ACC112 (cell line): ENCODE measurements at regions not wholly inside any gene's neighbourhood (a gene's known extent, or its start where the extent isn't known, plus 50 kb on each side); places are given as distances from the start of the nearest gene placed in this dataset.

Experiments
- H2AFZ ChIP-seq: fragments of 200-600 bp; sonication (generic); one replicate; pipeline ENCODE4 v1.6.0; 2017; ENCODE audit warnings: antibody characterized with exemption, low read length; ENCODE audit not compliant: unreplicated experiment
- H3K27ac ChIP-seq: fragments of 200-600 bp; sonication (generic); 2 replicates; pipeline ENCODE4 v1.5.1; 2014; ENCODE audit warnings: low read depth, mild to moderate bottlenecking, antibody characterized with exemption, low read length, moderate library complexity
- H3K27me3 ChIP-seq: fragments of 200-600 bp; sonication (generic); 2 replicates; pipeline ENCODE4 v1.6.1; 2014; ENCODE audit warnings: mild to moderate bottlenecking, antibody characterized with exemption, low read length, moderate library complexity, mixed read lengths; ENCODE audit not compliant: insufficient read depth
- H3K36me3 ChIP-seq: fragments of 200-600 bp; sonication (generic); 2 replicates; pipeline ENCODE4 v1.6.1; 2016; ENCODE audit warnings: mild to moderate bottlenecking, antibody characterized with exemption, low read length, moderate library complexity, mixed read lengths; ENCODE audit not compliant: insufficient read depth
- H3K4me1 ChIP-seq: fragments of 200-600 bp; sonication (generic); one replicate; pipeline ENCODE4 v1.6.1; 2016; ENCODE audit warnings: low read length, mixed read lengths; ENCODE audit not compliant: insufficient read depth, unreplicated experiment, control insufficient read depth
- H3K4me3 ChIP-seq: fragments of 200-600 bp; sonication (generic); 2 replicates; pipeline ENCODE4 v1.5.1; 2014; ENCODE audit warnings: mild to moderate bottlenecking, low read depth, low read length
- H3K79me2 ChIP-seq: fragments of 200-600 bp; sonication (generic); one replicate; pipeline ENCODE4 v1.6.0; 2016; ENCODE audit warnings: low read length; ENCODE audit not compliant: control insufficient read depth, unreplicated experiment, insufficient read depth

DNA sequence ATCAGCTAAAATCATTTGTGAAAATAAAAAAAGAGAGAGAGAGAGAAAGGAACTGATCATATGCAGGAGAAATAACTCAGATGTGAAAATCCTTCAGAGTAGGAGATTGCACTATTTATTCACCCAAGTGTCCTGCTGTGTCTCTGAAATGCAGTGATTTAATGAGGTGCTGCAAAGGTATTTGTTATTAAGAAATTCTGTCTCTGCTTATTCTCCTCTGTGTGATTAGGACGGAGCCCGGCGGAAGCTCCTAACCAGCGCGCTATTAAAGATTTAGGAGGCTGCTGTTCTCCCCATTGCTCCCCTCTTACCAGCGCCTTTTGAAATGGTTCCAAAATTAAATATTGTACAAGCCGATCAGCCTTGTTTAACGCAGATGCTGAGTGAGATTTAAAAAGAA, 528.3 kb downstream of the BUD13 start:
- H3K4me1 ChIP-seq: no peaks in the 10 kb centered on the region
- no peak overlapping the region for H3K27ac ChIP-seq
- no peaks in the 10 kb centered on the region for H3K79me2 ChIP-seq
- H3K27me3 ChIP-seq: no peaks in the 10 kb centered on the region
- H3K36me3 ChIP-seq: no peaks in the 10 kb centered on the region
- no peak overlapping the region for H2AFZ ChIP-seq
- no peak overlapping the region for H3K4me3 ChIP-seq

DNA sequence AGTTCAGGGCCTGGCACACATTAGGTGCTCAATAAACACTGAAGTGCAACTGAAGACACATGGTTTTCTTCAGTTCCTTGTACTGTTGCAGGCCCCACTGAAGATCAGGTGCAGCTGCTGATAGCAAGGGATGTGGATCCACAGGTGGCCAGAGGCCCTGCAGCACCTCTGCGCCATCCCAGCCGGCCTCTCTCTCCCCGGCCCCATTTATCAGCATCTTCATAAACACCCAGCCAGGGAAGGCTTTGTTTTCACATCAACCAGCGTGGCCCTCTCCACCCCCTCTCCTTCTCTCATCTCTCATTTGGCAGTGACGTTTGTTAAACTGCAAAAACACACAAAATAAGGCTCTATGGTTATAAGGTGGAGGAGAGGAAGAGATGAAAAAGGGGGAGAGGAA, 528.8 kb downstream of the BUD13 start:
- H3K27me3 ChIP-seq: no peaks in the 10 kb centered on the region

DNA sequence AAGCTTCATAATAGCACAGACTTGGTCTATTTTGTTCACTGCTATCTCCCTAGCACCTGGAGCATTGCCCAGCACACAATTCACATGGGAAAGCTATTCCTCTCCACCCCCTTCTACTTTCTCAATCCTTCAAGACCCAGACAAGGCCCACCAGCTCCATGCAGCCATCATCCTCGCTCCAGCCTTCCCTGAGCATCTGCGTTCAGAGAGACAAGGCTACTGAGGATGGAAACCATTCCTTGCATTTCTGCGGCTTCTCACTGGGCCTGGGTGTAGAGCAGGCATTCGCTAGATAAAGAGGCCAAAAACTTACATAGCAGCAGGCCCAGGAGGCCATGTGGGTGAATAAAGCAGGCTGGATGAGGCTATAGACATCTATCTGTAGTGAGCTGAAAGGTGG, 530.8 kb downstream of the BUD13 start:
- no peak overlapping the region for H3K27ac ChIP-seq
- H3K27me3 ChIP-seq: no peaks in the 10 kb centered on the region
- no peaks in the 10 kb centered on the region for H3K4me1 ChIP-seq

More for the DNA sequence above, 528.8 kb downstream of the BUD13 start:
- H3K4me1 ChIP-seq: no peaks in the 10 kb centered on the region
- H3K79me2 ChIP-seq: no peaks in the 10 kb centered on the region
- H3K36me3 ChIP-seq: no peaks in the 10 kb centered on the region
- no peak overlapping the region for H3K4me3 ChIP-seq
- H3K27ac ChIP-seq: no peak overlapping the region
- no peak overlapping the region for H2AFZ ChIP-seq

DNA sequence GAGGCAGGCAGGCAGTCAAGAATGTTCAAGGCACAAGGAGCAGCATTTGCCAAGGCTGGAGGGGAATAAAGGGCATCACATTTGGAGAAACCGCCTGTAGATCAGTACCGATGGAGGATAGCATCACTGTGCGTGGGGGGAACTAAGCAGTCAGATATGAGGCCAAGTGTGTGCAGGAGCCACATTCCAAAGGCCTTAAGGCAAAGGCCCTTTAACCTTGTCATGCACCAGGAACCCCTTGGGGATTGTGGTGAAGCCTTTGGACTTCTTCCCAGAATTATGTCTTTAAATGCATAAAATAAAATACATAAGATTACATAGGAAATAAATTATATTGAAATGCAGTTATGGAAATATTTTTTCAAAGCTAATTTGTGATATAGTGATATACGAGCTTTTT, 532.1 kb downstream of the BUD13 start:
- Histone ChIP-seq H3K4me3 (no peak overlapping the region), H3K79me2 (no peaks in the 10 kb centered on the region), H3K4me1 (no peaks in the 10 kb centered on the region)

More for the DNA sequence above, 530.8 kb downstream of the BUD13 start:
- no peak overlapping the region for H2AFZ ChIP-seq
- H3K4me3 ChIP-seq: no peak overlapping the region
- no peaks in the 10 kb centered on the region for H3K36me3 ChIP-seq
- H3K79me2 ChIP-seq: no peaks in the 10 kb centered on the region

DNA sequence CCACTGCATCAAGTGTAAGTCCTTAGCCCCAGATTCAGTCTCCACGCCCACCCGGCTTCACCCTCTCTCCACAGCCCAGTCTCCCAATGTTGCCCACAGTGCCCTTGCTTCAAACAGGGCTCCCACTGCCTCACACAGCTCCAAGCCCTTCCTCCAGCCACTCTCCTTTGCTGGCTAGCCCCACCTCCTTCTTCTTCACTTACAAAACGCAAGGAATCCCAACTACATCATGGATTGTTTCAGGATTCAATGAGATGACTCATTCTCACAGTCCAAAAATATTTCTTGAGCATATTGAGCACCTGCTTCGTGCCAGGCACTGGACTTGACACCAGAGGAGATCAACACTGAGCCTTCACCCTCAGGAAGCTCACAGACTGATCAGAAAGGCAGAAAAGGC, 533.5 kb downstream of the BUD13 start:
- H2AFZ ChIP-seq: no peak overlapping the region
- no peak overlapping the region for H3K4me3 ChIP-seq
- no peaks in the 10 kb centered on the region for H3K4me1 ChIP-seq
- H3K79me2 ChIP-seq: no peaks in the 10 kb centered on the region
- no peak overlapping the region for H3K27ac ChIP-seq
- H3K27me3 ChIP-seq: no peaks in the 10 kb centered on the region
- no peaks in the 10 kb centered on the region for H3K36me3 ChIP-seq

More for the DNA sequence above, 532.1 kb downstream of the BUD13 start:
- no peak overlapping the region for H3K27ac ChIP-seq
- H3K27me3 ChIP-seq: no peaks in the 10 kb centered on the region
- H3K36me3 ChIP-seq: no peaks in the 10 kb centered on the region
- H2AFZ ChIP-seq: no peak overlapping the region

DNA sequence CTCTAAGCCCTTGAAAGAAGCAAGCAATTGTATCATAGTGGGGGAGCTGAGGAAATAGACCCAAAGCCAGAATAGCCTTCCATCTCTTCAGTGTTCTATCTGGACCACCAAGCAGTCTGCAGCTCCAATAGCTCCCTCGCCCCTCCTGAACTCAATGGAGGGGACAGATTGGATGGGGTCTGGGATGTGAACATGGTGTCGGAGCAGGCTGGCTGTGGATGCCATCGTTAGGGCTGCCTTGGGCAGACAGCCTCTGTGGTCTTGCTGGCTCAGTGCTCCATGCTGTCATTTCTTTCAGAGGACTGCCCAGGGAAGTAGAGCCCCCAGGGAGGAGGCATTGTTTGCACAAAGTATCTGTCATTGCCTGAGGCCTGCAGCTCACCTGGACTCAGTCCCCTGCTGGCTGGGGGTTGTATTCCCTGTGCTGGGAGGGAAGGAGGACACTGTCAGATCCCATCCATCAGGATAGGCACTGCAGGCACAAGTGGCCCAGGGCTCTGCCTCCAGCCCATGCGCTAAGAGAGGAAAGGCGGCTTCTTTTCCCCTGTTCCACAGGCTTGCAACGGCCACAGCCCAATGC, 537.7 kb downstream of the BUD13 start:
- no peaks in the 10 kb centered on the region for H3K36me3 ChIP-seq
- H3K79me2 ChIP-seq: no peaks in the 10 kb centered on the region
- no peaks in the 10 kb centered on the region for H3K4me1 ChIP-seq
- no peak overlapping the region for H3K27ac ChIP-seq
- no peak overlapping the region for H2AFZ ChIP-seq
- H3K4me3 ChIP-seq: no peak overlapping the region
- no peaks in the 10 kb centered on the region for H3K27me3 ChIP-seq

DNA sequence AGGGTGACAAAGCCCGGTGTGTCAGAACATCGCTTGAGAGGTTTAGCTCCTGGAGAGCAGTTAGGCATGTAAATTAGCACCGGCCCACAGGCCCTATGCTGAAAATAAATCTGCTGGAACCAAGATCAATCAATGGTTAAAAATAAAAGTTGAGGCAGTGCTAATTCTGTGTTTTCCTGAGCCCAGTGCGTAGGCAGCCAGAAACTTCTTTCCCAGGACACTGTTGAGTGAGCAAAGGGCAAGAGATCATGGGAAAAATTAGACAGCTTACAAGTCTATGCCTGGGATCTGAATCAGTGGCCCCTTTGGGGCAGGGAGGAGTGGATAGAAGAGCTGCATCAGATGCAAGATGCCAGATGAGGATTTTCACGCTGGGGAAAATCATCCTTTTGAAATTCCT, 539.2 kb downstream of the BUD13 start:
- no peak overlapping the region for H2AFZ ChIP-seq
- H3K79me2 ChIP-seq: no peaks in the 10 kb centered on the region
- H3K36me3 ChIP-seq: no peaks in the 10 kb centered on the region
- no peaks in the 10 kb centered on the region for H3K27me3 ChIP-seq
- no peaks in the 10 kb centered on the region for H3K4me1 ChIP-seq
- H3K4me3 ChIP-seq: no peak overlapping the region
- no peak overlapping the region for H3K27ac ChIP-seq

DNA sequence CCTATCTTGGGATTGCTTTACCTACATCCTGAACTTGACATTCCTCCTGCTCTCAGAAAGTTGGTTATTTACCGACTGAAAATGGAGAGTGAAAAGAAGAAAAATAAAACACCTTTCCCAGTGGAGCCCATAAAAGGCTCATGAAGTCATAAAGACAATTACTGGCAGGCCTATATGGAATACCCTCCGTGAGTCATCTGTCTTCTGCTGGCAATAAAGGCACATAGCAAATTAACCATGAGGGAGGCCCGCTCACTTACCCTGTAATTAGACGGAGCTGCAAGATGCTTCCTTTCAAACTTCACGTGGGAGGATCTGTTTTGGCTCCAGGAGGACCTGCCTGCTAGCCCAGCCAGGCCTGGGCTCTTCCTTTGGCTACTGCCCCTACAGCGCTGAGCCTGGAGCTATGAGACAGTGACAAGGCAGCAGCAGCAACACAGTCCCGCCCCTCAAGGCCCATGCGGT, 540.4 kb downstream of the BUD13 start:
- Histone ChIP-seq H3K27ac (no peak overlapping the region), H3K36me3 (no peaks in the 10 kb centered on the region), H3K79me2 (no peaks in the 10 kb centered on the region), H3K4me3 (no peak overlapping the region), H3K27me3 (no peaks in the 10 kb centered on the region), H3K4me1 (no peaks in the 10 kb centered on the region), H2AFZ (no peak overlapping the region)

DNA sequence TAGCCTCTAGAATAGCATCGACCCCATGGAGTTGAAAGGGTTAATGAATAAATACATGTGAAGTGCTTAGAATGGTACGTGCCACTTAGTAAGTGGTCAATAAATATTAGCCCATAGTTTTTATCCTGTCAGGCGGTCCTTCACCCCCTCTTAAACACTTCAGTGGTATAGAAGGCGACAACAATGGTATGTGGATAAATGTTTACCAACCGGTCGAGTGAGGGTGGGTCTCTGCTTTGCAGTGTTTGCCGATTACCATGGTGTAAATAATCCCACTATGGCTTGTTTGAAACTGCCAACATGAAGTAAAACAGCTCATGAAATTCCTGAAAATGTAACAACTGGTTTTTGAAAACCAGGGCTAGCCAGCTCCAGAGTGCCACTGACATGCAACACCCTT, 541.2 kb downstream of the BUD13 start:
- no peak overlapping the region for H2AFZ ChIP-seq

DNA sequence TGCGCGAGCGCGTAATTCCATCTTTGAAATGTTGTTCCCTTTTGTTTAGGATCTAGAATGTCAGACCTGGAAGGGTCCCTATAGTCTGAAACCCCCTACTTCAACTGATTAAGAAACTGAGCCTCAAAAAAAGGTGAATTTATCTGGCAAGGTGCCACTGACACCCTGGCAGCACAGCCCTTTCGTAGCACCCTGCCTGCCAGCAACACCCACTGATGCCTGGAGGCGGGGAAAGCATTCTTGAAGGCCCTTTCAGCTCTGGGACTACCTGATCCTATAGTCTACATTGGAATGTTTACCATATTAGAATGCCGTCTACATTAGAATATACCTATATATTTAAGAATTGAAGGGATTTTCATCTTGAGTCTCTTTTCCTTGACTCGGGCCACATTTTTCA, 542.3 kb downstream of the BUD13 start:
- H3K27me3 ChIP-seq: no peaks in the 10 kb centered on the region
- H3K36me3 ChIP-seq: no peaks in the 10 kb centered on the region
- H3K27ac ChIP-seq: no peak overlapping the region
- H3K4me1 ChIP-seq: no peaks in the 10 kb centered on the region
- H3K79me2 ChIP-seq: no peaks in the 10 kb centered on the region
- H2AFZ ChIP-seq: no peak overlapping the region
- H3K4me3 ChIP-seq: no peak overlapping the region

More for the DNA sequence above, 541.2 kb downstream of the BUD13 start:
- no peaks in the 10 kb centered on the region for H3K79me2 ChIP-seq
- no peak overlapping the region for H3K27ac ChIP-seq
- no peaks in the 10 kb centered on the region for H3K27me3 ChIP-seq
- no peaks in the 10 kb centered on the region for H3K4me1 ChIP-seq
- no peaks in the 10 kb centered on the region for H3K36me3 ChIP-seq
- H3K4me3 ChIP-seq: no peak overlapping the region

DNA sequence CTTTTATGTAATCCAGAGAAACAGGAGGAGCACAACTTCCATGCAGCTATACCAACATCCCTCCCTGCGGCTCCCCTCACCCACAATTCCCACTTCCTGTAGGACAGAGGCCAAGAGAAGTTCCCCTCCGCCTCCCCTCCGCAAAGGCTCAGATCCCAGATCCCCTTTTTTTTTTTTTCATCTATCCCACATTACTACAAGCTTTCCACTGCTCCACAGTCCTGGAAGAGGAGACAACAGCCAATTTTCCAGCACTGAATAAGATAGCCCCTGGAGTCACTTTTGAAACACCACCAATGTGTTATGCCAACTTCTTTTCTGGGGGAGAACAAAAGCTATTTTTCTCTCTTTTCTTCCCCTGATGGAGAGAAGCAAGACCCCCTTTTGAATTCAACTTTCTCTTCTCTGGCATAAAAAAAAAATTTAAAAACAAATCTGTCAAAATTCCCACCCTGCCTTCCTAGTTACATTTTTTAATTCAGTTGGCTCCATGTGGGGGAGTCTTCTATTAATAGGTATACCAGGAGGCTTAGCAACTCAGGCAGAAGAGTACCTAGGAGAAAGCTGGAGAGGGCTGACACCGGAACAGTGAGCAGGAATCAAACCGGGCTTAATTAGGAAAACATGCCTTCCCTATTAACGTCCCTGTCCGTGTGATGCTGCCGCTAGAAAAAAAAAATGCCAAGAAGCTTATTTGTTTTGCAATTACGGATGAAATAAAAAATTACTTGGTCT, 543.4 kb downstream of the BUD13 start:
- H3K27me3 ChIP-seq: no peaks in the 10 kb centered on the region
- H2AFZ ChIP-seq: no peak overlapping the region
- no peaks in the 10 kb centered on the region for H3K79me2 ChIP-seq
- H3K27ac ChIP-seq: no peak overlapping the region
- no peak overlapping the region for H3K4me3 ChIP-seq
- no peaks in the 10 kb centered on the region for H3K36me3 ChIP-seq
- no peaks in the 10 kb centered on the region for H3K4me1 ChIP-seq
